ENCODE measurements at regions not wholly inside any gene's neighbourhood (a gene's known extent, or its start where the extent isn't known, plus 50 kb on each side); places are given as distances from the start of the nearest gene placed in this dataset.

GRCh38 chr13:83950293-83950692, 68.0 kb upstream of the SLITRK1 start:
- TF ChIP-seq, protein P1, sequence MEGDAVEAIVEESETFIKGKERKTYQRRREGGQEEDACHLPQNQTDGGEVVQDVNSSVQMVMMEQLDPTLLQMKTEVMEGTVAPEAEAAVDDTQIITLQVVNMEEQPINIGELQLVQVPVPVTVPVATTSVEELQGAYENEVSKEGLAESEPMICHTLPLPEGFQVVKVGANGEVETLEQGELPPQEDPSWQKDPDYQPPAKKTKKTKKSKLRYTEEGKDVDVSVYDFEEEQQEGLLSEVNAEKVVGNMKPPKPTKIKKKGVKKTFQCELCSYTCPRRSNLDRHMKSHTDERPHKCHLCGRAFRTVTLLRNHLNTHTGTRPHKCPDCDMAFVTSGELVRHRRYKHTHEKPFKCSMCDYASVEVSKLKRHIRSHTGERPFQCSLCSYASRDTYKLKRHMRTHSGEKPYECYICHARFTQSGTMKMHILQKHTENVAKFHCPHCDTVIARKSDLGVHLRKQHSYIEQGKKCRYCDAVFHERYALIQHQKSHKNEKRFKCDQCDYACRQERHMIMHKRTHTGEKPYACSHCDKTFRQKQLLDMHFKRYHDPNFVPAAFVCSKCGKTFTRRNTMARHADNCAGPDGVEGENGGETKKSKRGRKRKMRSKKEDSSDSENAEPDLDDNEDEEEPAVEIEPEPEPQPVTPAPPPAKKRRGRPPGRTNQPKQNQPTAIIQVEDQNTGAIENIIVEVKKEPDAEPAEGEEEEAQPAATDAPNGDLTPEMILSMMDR (conservative IDR thresholded peaks at IDR 0.05; ENCODE audit: low read depth, low read length): no peak
- no peak for TF ChIP-seq EZH2 (IDR thresholded peaks at IDR 0.05; ENCODE audit: borderline replicate concordance, low read depth, low read length, poor library complexity, severe bottlenecking)
